H1 (cell line): ENCODE measurements at regions not wholly inside any gene's neighbourhood (a gene's known extent, or its start where the extent isn't known, plus 50 kb on each side); places are given as distances from the start of the nearest gene placed in this dataset.

Source experiments
- CTCF ChIA-PET: fragments of 300-600 bp; sonication (Branson Sonifier 250); formaldehyde crosslinking; loops from one replicate; lab custom pipeline; 2021; ENCODE audit not compliant: partially characterized antibody; lab: Charles Lee
- POLR2A ChIA-PET: fragments of 300-600 bp; sonication (Branson Sonifier 250); formaldehyde crosslinking; loops from one replicate; lab custom pipeline; 2021; ENCODE audit warnings: inconsistent platforms; ENCODE audit not compliant: partially characterized antibody; lab: Charles Lee
- DNase-seq, 2 experiments: peaks; one replicate each; pipeline versions ENCODE4 v3.0.0 to v3.0.0-alpha.2; 2010 to 2022; ENCODE audit warnings: low spot score in 2 of 2, low read depth in 1 of 2, mixed read lengths in 1 of 2
- FAIRE-seq: peaks from 2 replicates; lab custom pipeline; 2011; peaks lifted over from hg19 to GRCh38; lab: Jason Lieb, UNC
- H2AFZ ChIP-seq: 2 replicates; pipeline ENCODE4 v1.8.1; 2012; ENCODE audit warnings: low read length, inconsistent platforms
- H2AK5ac ChIP-seq: 2 replicates; pipeline ENCODE4 v1.6.1; 2013; ENCODE audit warnings: low read depth, low read length
- H2BK120ac ChIP-seq: replicated peaks from 2 replicates; pipeline ENCODE3; 2013; ENCODE audit warnings: low read depth, low read length, inconsistent platforms
- H2BK12ac ChIP-seq: 2 replicates; pipeline ENCODE4 v1.6.1; 2013; ENCODE audit warnings: low read depth, low read length
- H2BK15ac ChIP-seq: 2 replicates; pipeline ENCODE4 v1.6.1; 2013; ENCODE audit warnings: low read length
- H2BK20ac ChIP-seq: 2 replicates; pipeline ENCODE4 v1.6.1; 2013; ENCODE audit warnings: low read length
- H2BK5ac ChIP-seq: 2 replicates; pipeline ENCODE4 v1.6.1; 2013; ENCODE audit warnings: low read depth, low read length
- H3K14ac ChIP-seq: 2 replicates; pipeline ENCODE4 v1.6.1; 2013; ENCODE audit warnings: inconsistent platforms; ENCODE audit not compliant: insufficient read length
- H3K18ac ChIP-seq: 2 replicates; pipeline ENCODE4 v1.6.1; 2013; ENCODE audit warnings: low read length; ENCODE audit errors: extremely low read depth
- H3K23ac ChIP-seq: 2 replicates; pipeline ENCODE4 v1.6.1; 2013; ENCODE audit warnings: inconsistent platforms; ENCODE audit not compliant: insufficient read length
- H3K23me2 ChIP-seq: 2 replicates; pipeline ENCODE4 v1.6.1; 2013; ENCODE audit warnings: low read depth, low read length
- H3K27ac ChIP-seq: 2 replicates; pipeline ENCODE4 v1.6.1; 2011; ENCODE audit warnings: low read depth, low read length, inconsistent platforms
- H3K27me3 ChIP-seq, 4 experiments: replicated peaks in 1 of 4; 1 replicate in 1 of 4; 2 replicates in 3 of 4; pipeline versions ENCODE4 v1.6.1 to v1.8.1; 2011 to 2013; ENCODE audit warnings: low read length in 3 of 4, mild to moderate bottlenecking in 3 of 4, inconsistent platforms in 2 of 4, mixed read lengths in 2 of 4, moderate library complexity in 1 of 4; ENCODE audit not compliant: control insufficient read depth in 3 of 4, insufficient read depth in 3 of 4; ENCODE audit errors: extremely low read depth in 1 of 4
- H3K36me3 ChIP-seq, 4 experiments: 2 replicates each; pipeline versions ENCODE4 v1.6.1 to v1.8.1; 2011 to 2013; ENCODE audit warnings: mild to moderate bottlenecking in 4 of 4, low read length in 3 of 4, moderate library complexity in 2 of 4, control low read depth in 1 of 4, inconsistent platforms in 1 of 4; ENCODE audit not compliant: insufficient read depth in 4 of 4, control insufficient read depth in 2 of 4
- H3K4ac ChIP-seq: replicated peaks from 2 replicates; pipeline ENCODE3; 2013; ENCODE audit warnings: low read length, low read depth, mixed read lengths, inconsistent platforms; ENCODE audit not compliant: insufficient read length
- H3K4me1 ChIP-seq, 4 experiments: replicated peaks in 1 of 4; 1 replicate in 1 of 4; 2 replicates in 3 of 4; pipeline versions ENCODE4 v1.6.1 to v1.8.1; 2011 to 2013; ENCODE audit warnings: low read length in 3 of 4, inconsistent platforms in 2 of 4, mixed read lengths in 1 of 4; ENCODE audit not compliant: insufficient read depth in 4 of 4, control insufficient read depth in 3 of 4
- H3K4me2 ChIP-seq, 2 experiments: 2 replicates each; pipeline versions ENCODE4 v1.6.1 to v1.8.1; 2011 to 2013; ENCODE audit warnings: low read depth in 2 of 2, low read length in 2 of 2, control low read depth in 1 of 2, inconsistent platforms in 1 of 2, mild to moderate bottlenecking in 1 of 2; ENCODE audit not compliant: insufficient read depth in 1 of 2
- H3K4me3 ChIP-seq, 4 experiments: fragments of 200-600, 300-600 bp in 1 of 4; sonication (generic), shearing (Covaris generic), sonication (Bioruptor Twin) in 1 of 4; 2 replicates each; pipeline versions ENCODE4 v1.5.1 to v1.8.1; 2011 to 2016; ENCODE audit warnings: low read length in 4 of 4, low read depth in 3 of 4, control low read depth in 2 of 4, inconsistent platforms in 2 of 4, mild to moderate bottlenecking in 2 of 4, mixed read lengths in 1 of 4, moderate library complexity in 1 of 4; ENCODE audit not compliant: insufficient read depth in 2 of 4; ENCODE audit errors: extremely low read depth in 1 of 4
- H3K56ac ChIP-seq: replicated peaks from 2 replicates; pipeline ENCODE3; 2013; ENCODE audit warnings: low read depth, mild to moderate bottlenecking, mixed read lengths, low read length, inconsistent platforms; ENCODE audit not compliant: insufficient read length
- H3K79me1 ChIP-seq: 2 replicates; pipeline ENCODE4 v1.6.1; 2013; ENCODE audit warnings: low read depth, low read length, control low read depth
- H3K79me2 ChIP-seq, 2 experiments: 2 replicates each; pipeline versions ENCODE4 v1.6.1 to v1.8.1; 2012 to 2013; ENCODE audit warnings: low read length in 2 of 2, mild to moderate bottlenecking in 2 of 2, inconsistent platforms in 1 of 2; ENCODE audit not compliant: insufficient read depth in 2 of 2, control insufficient read depth in 1 of 2
- H3K9ac ChIP-seq, 4 experiments: replicated peaks in 1 of 4; 1 replicate in 1 of 4; 2 replicates in 3 of 4; pipeline versions ENCODE4 v1.6.1 to v1.8.1; 2011 to 2013; ENCODE audit warnings: low read depth in 3 of 4, low read length in 3 of 4, control low read depth in 2 of 4, mild to moderate bottlenecking in 2 of 4, moderate library complexity in 2 of 4, inconsistent platforms in 1 of 4; ENCODE audit errors: extremely low read depth in 1 of 4
- H3K9me3 ChIP-seq, 2 experiments: 2 replicates each; pipeline versions ENCODE4 v1.6.1 to v1.8.1; 2012 to 2013; ENCODE audit warnings: mild to moderate bottlenecking in 2 of 2, moderate library complexity in 2 of 2, control low read depth in 1 of 2, inconsistent platforms in 1 of 2, low read depth in 1 of 2, low read length in 1 of 2, mixed read lengths in 1 of 2; ENCODE audit not compliant: insufficient read depth in 2 of 2
- H4K20me1 ChIP-seq, 2 experiments: replicated peaks in 1 of 2; 2 replicates each; pipeline versions ENCODE3 to v1.8.1; 2011 to 2013; ENCODE audit warnings: inconsistent platforms in 2 of 2, low read length in 2 of 2, mild to moderate bottlenecking in 1 of 2; ENCODE audit not compliant: insufficient read depth in 2 of 2, control insufficient read depth in 1 of 2
- H4K5ac ChIP-seq: 2 replicates; pipeline ENCODE4 v1.6.1; 2013; ENCODE audit warnings: low read length, low read depth, mixed read lengths, inconsistent platforms; ENCODE audit not compliant: insufficient read length
- H4K8ac ChIP-seq: 2 replicates; pipeline ENCODE4 v1.8.0; 2013; ENCODE audit warnings: mild to moderate bottlenecking, moderate library complexity, low read length, inconsistent platforms; ENCODE audit not compliant: insufficient read depth; ENCODE audit errors: extremely low read depth
- H4K91ac ChIP-seq: replicated peaks from 2 replicates; pipeline ENCODE3; 2013; ENCODE audit warnings: low read length, mixed read lengths, inconsistent platforms; ENCODE audit not compliant: insufficient read length
- TF ChIP-seq, protein P1 (sequence below): fragments of 300-600 bp; sonication (generic); IDR thresholded peaks from 2 replicates; pipeline ENCODE4 v1.7.1; 2012; ENCODE audit warnings: low read length, moderate library complexity, mild to moderate bottlenecking, inconsistent platforms; ENCODE audit not compliant: insufficient replicate concordance

DNA sequence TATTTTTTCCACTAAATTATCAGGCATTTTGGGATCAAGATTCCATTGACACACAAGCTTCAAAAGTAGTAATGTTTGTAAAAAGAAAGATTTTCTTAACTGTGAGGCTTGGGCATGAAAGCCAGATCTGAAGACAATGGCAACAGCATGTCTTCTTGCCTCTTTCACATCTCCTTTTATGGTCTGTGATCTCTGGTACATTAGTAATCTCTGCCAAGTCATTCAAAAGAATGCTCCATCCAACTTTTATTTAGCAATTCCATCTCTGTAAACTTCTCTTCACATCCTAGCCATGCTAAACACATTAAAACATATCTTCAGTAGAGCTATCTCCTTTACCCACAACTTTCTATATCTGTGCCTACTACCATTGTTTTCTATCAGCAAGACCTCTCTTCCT, 465.4 kb downstream of the FAT4 start:
- Histone ChIP-seq H2BK20ac (no peak overlapping the region), H3K56ac (no peak overlapping the region)
- DNase-seq, result no peak
- TF ChIP-seq, protein P1, sequence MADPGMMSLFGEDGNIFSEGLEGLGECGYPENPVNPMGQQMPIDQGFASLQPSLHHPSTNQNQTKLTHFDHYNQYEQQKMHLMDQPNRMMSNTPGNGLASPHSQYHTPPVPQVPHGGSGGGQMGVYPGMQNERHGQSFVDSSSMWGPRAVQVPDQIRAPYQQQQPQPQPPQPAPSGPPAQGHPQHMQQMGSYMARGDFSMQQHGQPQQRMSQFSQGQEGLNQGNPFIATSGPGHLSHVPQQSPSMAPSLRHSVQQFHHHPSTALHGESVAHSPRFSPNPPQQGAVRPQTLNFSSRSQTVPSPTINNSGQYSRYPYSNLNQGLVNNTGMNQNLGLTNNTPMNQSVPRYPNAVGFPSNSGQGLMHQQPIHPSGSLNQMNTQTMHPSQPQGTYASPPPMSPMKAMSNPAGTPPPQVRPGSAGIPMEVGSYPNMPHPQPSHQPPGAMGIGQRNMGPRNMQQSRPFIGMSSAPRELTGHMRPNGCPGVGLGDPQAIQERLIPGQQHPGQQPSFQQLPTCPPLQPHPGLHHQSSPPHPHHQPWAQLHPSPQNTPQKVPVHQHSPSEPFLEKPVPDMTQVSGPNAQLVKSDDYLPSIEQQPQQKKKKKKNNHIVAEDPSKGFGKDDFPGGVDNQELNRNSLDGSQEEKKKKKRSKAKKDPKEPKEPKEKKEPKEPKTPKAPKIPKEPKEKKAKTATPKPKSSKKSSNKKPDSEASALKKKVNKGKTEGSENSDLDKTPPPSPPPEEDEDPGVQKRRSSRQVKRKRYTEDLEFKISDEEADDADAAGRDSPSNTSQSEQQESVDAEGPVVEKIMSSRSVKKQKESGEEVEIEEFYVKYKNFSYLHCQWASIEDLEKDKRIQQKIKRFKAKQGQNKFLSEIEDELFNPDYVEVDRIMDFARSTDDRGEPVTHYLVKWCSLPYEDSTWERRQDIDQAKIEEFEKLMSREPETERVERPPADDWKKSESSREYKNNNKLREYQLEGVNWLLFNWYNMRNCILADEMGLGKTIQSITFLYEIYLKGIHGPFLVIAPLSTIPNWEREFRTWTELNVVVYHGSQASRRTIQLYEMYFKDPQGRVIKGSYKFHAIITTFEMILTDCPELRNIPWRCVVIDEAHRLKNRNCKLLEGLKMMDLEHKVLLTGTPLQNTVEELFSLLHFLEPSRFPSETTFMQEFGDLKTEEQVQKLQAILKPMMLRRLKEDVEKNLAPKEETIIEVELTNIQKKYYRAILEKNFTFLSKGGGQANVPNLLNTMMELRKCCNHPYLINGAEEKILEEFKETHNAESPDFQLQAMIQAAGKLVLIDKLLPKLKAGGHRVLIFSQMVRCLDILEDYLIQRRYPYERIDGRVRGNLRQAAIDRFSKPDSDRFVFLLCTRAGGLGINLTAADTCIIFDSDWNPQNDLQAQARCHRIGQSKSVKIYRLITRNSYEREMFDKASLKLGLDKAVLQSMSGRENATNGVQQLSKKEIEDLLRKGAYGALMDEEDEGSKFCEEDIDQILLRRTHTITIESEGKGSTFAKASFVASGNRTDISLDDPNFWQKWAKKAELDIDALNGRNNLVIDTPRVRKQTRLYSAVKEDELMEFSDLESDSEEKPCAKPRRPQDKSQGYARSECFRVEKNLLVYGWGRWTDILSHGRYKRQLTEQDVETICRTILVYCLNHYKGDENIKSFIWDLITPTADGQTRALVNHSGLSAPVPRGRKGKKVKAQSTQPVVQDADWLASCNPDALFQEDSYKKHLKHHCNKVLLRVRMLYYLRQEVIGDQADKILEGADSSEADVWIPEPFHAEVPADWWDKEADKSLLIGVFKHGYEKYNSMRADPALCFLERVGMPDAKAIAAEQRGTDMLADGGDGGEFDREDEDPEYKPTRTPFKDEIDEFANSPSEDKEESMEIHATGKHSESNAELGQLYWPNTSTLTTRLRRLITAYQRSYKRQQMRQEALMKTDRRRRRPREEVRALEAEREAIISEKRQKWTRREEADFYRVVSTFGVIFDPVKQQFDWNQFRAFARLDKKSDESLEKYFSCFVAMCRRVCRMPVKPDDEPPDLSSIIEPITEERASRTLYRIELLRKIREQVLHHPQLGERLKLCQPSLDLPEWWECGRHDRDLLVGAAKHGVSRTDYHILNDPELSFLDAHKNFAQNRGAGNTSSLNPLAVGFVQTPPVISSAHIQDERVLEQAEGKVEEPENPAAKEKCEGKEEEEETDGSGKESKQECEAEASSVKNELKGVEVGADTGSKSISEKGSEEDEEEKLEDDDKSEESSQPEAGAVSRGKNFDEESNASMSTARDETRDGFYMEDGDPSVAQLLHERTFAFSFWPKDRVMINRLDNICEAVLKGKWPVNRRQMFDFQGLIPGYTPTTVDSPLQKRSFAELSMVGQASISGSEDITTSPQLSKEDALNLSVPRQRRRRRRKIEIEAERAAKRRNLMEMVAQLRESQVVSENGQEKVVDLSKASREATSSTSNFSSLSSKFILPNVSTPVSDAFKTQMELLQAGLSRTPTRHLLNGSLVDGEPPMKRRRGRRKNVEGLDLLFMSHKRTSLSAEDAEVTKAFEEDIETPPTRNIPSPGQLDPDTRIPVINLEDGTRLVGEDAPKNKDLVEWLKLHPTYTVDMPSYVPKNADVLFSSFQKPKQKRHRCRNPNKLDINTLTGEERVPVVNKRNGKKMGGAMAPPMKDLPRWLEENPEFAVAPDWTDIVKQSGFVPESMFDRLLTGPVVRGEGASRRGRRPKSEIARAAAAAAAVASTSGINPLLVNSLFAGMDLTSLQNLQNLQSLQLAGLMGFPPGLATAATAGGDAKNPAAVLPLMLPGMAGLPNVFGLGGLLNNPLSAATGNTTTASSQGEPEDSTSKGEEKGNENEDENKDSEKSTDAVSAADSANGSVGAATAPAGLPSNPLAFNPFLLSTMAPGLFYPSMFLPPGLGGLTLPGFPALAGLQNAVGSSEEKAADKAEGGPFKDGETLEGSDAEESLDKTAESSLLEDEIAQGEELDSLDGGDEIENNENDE, result no peak

More for the DNA sequence above, 465.4 kb downstream of the FAT4 start:
- Histone ChIP-seq H2BK15ac (no peak overlapping the region), H3K79me2 (no peaks in the 10 kb centered on the region), H3K23me2 (no peaks in the 10 kb centered on the region), H3K23ac (no peak overlapping the region), H4K91ac (no peak overlapping the region), H2BK5ac (no peak overlapping the region), H3K9ac (no peak overlapping the region), H3K27me3 (no peaks in the 10 kb centered on the region), H2AFZ (no peak overlapping the region), H3K9me3 (peaks cover 9 to 14% of the 10 kb centered on the region in 2 experiments), H3K4ac (no peak overlapping the region), H3K4me1 (no peaks in the 10 kb centered on the region), H3K18ac (no peak overlapping the region), H3K4me3 (no peak overlapping the region), H2BK12ac (no peak overlapping the region), H4K8ac (no peak overlapping the region), H4K5ac (no peak overlapping the region), H3K27ac (no peak overlapping the region), H3K4me2 (no peak overlapping the region), H3K36me3 (no peaks in the 10 kb centered on the region), H4K20me1 (no peaks in the 10 kb centered on the region), H3K14ac (no peak overlapping the region), H3K79me1 (no peaks in the 10 kb centered on the region), H2BK120ac (no peak overlapping the region), H2AK5ac (no peak overlapping the region)
- FAIRE-seq, result no peak
- ChIA-PET POLR2A (no interaction called here), CTCF (interaction anchor here (1.7 kb wide), 1 partner anchor 17 kb away, joined by 8 read pairs; no protein-coding TSS in a partner anchor)
